Fibroblast of villous mesenchyme (primary cell): ENCODE measurements at regions not wholly inside any gene's neighbourhood (a gene's known extent, or its start where the extent isn't known, plus 50 kb on each side); places are given as distances from the start of the nearest gene placed in this dataset.

Experiments used
- DNase-seq: peaks from one replicate; pipeline ENCODE4 v3.0.0-alpha.2; 2010; ENCODE audit warnings: low read depth
- H3K4me3 ChIP-seq: 2 replicates; pipeline ENCODE4 v1.5.1; 2011; ENCODE audit warnings: low read depth, mild to moderate bottlenecking, low read length
- CTCF ChIP-seq: IDR thresholded peaks from 2 replicates; pipeline ENCODE4 v1.5.1; 2012; ENCODE audit warnings: low read depth, mild to moderate bottlenecking, low read length; ENCODE audit not compliant: insufficient read depth

GRCh38 chrX:20459410-20460350, 193.0 kb upstream of the RPS6KA3 start:
- DNase-seq: no peak
- H3K4me3 ChIP-seq: no peak overlapping the region
- no peak for TF ChIP-seq CTCF

DNA sequence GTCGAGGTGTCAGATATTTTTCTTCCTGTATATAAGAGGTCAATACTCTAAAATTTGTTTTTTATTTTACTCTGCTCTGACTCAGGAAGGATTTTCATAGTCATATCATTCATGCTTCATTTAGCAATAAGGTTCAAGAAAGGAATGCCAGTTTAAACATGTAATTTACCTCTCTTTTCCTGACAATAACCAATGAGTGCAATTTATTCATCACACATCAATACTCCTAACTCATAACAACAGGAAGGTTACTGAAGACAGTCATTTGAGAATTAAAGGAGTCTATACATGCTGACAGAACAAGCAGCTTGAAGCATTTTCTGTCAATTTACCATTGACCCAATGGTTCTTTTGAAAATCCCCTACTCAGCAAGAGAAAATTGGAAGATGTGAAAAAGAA, 190.3 kb upstream of the RPS6KA3 start:
- H3K4me3 ChIP-seq: no peak overlapping the region
- no peak for DNase-seq
- TF ChIP-seq CTCF: no peak

DNA sequence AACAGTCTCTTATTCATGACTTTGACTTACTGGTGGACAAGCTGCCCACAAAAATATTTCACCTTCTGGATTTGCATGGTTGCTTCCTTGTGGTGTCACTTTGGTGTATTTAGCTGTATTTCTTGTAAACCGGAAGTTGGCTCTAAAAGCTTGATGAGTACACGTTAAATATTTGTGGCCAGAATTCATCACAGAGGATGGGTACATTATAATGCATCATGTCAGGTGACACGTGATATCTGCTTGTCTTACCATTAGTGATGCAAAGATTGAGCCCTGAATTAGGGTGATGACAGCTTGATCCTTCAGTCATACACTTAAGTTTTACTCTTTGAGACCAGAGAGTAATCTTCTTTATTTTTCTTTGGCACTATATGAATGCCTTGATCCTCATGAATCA, 188.3 kb upstream of the RPS6KA3 start:
- DNase-seq: peak; percentile 0
- H3K4me3 ChIP-seq: no peak overlapping the region
- TF ChIP-seq CTCF: no peak

GRCh38 chrX:20454117-20454516, 187.4 kb upstream of the RPS6KA3 start:
- TF ChIP-seq CTCF: no peak
- no peak overlapping the region for H3K4me3 ChIP-seq
- DNase-seq: peak; percentile 4

DNA sequence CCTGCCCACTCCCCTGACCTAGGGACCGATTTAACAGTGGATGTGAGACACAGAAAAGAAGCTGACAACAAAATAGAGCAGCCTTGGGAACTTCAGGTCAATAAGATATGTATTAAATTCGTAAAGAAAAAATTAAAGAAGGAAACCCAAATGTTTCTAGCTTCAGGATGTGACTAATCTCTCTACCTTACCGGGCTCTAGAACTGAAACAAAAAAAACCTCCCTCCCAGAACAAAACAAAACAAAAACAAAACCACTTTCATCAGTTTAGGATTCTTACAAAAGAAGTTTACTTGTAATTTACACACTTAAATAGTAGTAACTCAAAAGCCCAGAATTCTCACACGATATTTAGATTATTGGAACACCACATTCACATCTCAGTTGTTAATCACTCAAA, 185.8 kb upstream of the RPS6KA3 start:
- no peak for DNase-seq
- TF ChIP-seq CTCF: no peak
- H3K4me3 ChIP-seq: no peak overlapping the region

DNA sequence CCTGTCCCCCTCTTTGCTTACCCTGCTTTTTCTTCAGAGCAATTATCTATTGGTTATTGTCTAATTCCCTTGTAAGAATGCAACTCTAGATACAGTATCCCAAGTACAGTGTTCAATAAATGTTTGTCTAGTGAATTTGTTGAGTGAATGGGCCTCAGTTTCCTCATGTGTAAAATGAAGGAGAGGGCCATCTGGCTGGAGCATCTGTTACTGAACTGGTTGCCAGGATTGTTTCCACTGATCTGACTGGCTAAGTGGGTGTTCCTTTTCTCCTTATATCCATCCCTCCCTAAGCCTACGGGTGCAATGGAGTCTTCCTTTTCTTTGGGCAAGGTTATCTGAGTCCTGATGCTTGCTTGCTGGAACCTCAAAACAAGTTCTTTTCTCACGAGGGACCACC, 185.2 kb upstream of the RPS6KA3 start:
- TF ChIP-seq CTCF: no peak
- DNase-seq: no peak
- no peak overlapping the region for H3K4me3 ChIP-seq

DNA sequence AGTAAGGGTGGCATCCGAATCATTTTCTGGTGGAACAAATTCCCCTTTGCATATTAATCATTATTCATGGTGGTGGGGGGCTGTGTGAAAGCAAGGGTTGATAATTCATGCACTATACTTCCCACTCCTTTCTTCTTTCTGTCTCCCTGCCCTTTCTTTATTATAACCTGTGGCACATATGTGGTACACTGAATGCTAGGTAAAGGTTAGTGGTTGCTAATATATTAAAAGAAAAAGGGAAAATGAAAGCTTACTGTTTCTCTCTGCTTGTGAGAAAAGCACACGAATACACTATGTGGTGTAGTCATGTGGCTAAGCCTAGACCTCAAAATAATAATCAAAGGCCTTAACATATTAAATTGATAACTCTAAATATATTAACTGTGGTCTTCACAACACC, 178.4 kb upstream of the RPS6KA3 start:
- no peak for TF ChIP-seq CTCF
- H3K4me3 ChIP-seq: no peak overlapping the region
- no peak for DNase-seq
